ENCODE measurements at regions not wholly inside any gene's neighbourhood (a gene's known extent, or its start where the extent isn't known, plus 50 kb on each side); places are given as distances from the start of the nearest gene placed in this dataset.

DNA sequence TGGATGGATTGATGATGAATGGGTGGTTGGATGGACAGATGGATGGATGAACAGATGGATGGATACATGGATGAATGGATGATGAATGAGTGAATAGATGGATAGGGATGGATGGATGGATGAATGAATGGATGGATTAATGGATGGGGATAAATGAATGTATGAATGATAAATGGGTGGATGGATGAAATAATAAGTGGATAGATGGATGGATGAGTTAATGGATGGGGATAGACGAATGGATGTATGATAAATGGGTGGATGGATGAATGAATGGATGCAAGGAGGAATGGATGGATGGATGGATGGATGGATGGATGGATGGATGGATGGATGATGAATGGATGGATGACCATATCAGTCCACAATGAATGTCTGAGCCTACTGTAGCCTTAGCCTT, 381.9 kb downstream of the SETD4 start:
- Mint-ChIP-seq H3K36me3 (ENCODE audit: low read depth) (no peaks in the 10 kb centered on the region), H3K4me3 (no peak overlapping the region), H3K27ac (no peak overlapping the region), H3K4me1 (no peaks in the 10 kb centered on the region), H3K27me3 (peaks cover 11% of the 10 kb centered on the region), H3K9me3 (no peaks in the 10 kb centered on the region)
- ATAC-seq (ENCODE audit: low read depth) (no peak), DNase-seq (no peak)
- no peak for TF ChIP-seq CTCF (IDR thresholded peaks at IDR 0.05)
- POLR2A ChIA-PET = no interaction called here
- intact Hi-C loops (cut with micrococcal nuclease) = no loop called here
- CTCF ChIA-PET = no interaction called here

DNA sequence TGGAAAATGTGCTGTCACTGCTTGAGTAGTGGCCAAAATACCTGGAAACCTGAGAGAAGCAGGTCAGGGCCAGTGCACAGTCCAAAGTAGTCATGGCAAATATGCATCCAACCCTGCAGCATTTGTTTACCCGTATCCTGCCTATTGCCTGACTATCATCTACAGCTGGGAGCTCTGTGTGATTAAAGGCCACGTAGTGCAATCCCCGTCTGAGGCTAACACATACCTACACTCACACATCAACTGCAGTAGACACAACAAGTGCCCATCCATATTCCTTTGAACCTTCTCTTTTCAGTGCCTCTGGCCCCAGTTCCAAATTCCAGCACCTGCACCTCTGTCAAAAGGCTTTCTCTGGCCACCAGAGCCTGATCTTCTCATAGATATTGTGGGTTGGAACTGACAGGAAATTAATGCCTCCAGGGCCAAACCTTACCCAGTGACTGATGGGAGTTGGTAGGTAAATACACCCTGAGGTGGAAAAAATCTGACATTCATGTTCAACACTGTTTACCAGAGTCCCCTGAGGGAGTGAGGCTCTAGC, 383.0 kb downstream of the SETD4 start:
- no peaks in the 10 kb centered on the region for H3K36me3 Mint-ChIP-seq (ENCODE audit: low read depth)
- ATAC-seq (ENCODE audit: low read depth) (no peak), DNase-seq (no peak)
- no peak overlapping the region for H3K4me3 Mint-ChIP-seq
- no peaks in the 10 kb centered on the region for H3K4me1 Mint-ChIP-seq
- no peaks in the 10 kb centered on the region for H3K9me3 Mint-ChIP-seq
- H3K27ac Mint-ChIP-seq = no peak overlapping the region
- peaks cover 8% of the 10 kb centered on the region for H3K27me3 Mint-ChIP-seq
- intact Hi-C loops (cut with micrococcal nuclease) = no loop called here
- ChIA-PET POLR2A (no interaction called here), CTCF (interaction anchor here (0.7 kb wide), 1 partner anchor 10 kb away, joined by 3 read pairs; no protein-coding TSS in a partner anchor)
- no peak for TF ChIP-seq CTCF (IDR thresholded peaks at IDR 0.05)

DNA sequence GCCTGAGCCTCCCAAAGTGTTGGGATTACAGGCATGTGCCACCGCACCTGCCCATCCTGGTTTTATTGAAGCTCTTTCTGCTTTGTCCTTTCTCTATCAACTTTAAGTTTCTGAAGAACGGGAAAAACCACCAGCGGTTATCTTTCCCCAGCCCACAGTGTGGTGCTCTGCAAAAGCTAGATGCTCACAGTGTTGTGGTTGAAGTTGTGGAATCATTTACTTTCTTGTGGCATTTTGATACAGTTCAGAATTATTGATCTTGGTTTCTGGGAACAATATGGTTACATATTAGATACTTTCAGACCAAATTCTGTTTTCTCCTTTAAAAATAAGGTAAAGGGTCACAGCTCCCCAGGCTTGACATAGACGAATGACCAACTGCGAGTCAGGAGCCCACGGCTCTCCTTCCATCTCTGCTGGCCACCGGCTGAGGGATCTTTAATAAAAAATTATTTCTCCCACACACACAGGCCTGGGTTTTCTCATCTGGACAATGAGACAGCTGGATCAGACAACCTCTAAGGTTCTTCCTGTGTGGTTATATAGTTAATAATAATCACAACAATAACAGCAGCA, 385.3 kb downstream of the SETD4 start:
- TF ChIP-seq CTCF (IDR thresholded peaks at IDR 0.05) = no peak
- Mint-ChIP-seq H3K27ac (no peak overlapping the region), H3K36me3 (ENCODE audit: low read depth) (no peaks in the 10 kb centered on the region), H3K9me3 (no peaks in the 10 kb centered on the region), H3K27me3 (peaks cover 10% of the 10 kb centered on the region), H3K4me1 (no peaks in the 10 kb centered on the region), H3K4me3 (no peak overlapping the region)
- ChIA-PET POLR2A (no interaction called here), CTCF (no interaction called here)
- ATAC-seq (ENCODE audit: low read depth) = no peak
- intact Hi-C loops (cut with micrococcal nuclease) = no loop called here
- DNase-seq = no peak

GRCh38 chr21:35674091-35674671, 386.1 kb downstream of the SETD4 start:
- Mint-ChIP-seq H3K4me1 (no peaks in the 10 kb centered on the region), H3K9me3 (no peaks in the 10 kb centered on the region), H3K27me3 (peaks cover 10% of the 10 kb centered on the region), H3K4me3 (no peak overlapping the region), H3K27ac (no peak overlapping the region), H3K36me3 (ENCODE audit: low read depth) (no peaks in the 10 kb centered on the region)
- no peak for DNase-seq
- POLR2A ChIA-PET = no interaction called here
- intact Hi-C loops (cut with micrococcal nuclease) = no loop called here
- no peak for ATAC-seq (ENCODE audit: low read depth)
- CTCF ChIA-PET = no interaction called here
- no peak for TF ChIP-seq CTCF (IDR thresholded peaks at IDR 0.05)

- DNase-seq (no peak), ATAC-seq (ENCODE audit: low read depth) (no peak)
- no peak for TF ChIP-seq CTCF (IDR thresholded peaks at IDR 0.05)
- Mint-ChIP-seq H3K4me3 (no peak overlapping the region), H3K27ac (no peak overlapping the region), H3K4me1 (no peaks in the 10 kb centered on the region), H3K36me3 (ENCODE audit: low read depth) (no peaks in the 10 kb centered on the region), H3K27me3 (peaks cover 10% of the 10 kb centered on the region), H3K9me3 (no peaks in the 10 kb centered on the region)
- CTCF ChIA-PET = no interaction called here
- POLR2A ChIA-PET = no interaction called here
- intact Hi-C loops (cut with micrococcal nuclease) = no loop called here
Measured at GRCh38 chr21:35672313-35672712, 388.0 kb downstream of the SETD4 start.

Measured in activated B cell treated with CpG ODN at 0.5 μM for 24 hours (primary cell).